HG02610 (cell line): ENCODE measurements at regions not wholly inside any gene's neighbourhood (a gene's known extent, or its start where the extent isn't known, plus 50 kb on each side); places are given as distances from the start of the nearest gene placed in this dataset.

Experiments used
- ATAC-seq: cut with Tn5 transposase; IDR thresholded peaks from one replicate; pipeline ENCODE4 v1.9.1; 2021; ENCODE audit warnings: mild to moderate bottlenecking, moderate library complexity; ENCODE audit not compliant: unreplicated experiment

DNA sequence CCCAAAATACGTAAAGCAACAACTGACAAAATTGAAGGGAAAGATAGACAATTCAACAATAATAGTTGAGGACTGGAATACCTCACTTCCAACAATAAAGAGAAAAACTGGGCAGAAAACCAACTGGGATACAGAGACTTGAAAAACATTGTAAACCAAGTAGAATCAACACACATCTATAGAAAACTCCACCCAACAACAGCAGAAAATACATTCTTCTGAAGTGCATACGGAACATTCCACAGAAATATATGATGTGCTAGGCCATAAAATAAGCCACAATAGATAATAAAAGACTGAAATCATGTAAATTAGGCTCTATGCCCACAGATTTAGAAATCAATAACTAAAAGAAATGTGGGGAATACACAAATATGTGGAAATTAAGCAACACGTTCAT, 98.4 kb upstream of the THBS1 start:
- no peak for ATAC-seq

- no peak for ATAC-seq
These were observed 94.0 kb upstream of the THBS1 start for GRCh38 chr15:39486621-39487457.

- ATAC-seq: no peak
These were observed 93.5 kb upstream of the THBS1 start for GRCh38 chr15:39487458-39487735.

- ATAC-seq: no peak
These were observed 92.4 kb upstream of the THBS1 start for GRCh38 chr15:39488516-39488915.

- ATAC-seq: no peak
These were observed 91.9 kb upstream of the THBS1 start for GRCh38 chr15:39488961-39489360.

GRCh38 chr15:39491115-39491885, 89.6 kb upstream of the THBS1 start:
- ATAC-seq: no peak

DNA sequence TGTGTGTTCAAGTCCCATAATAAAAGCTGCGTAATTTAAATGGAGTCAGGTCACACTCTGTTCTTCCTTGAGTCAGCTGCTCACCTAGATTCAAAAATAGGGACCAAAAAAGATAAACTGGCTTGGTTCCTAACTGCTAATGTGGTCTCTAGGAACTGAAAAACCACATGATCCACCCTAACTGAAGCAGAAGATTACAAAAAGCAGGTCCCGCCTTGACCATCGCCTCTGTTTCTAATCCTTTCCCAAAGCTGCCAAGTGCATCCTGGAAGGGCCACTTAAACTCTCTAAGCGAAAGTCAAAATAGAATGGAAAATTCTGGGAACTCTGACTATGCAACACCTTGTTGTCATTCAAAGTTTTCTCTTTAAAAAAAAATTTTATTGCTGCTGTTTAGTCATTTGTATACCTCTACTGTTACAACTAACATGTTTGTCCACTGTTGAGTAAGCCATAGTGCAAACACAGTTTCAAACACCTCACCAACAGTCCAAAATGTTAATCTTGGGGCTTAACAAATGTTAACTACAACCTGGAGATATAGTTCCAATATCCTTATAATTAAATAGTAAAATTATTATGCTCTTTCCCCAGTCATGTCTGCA, 88.9 kb upstream of the THBS1 start:
- ATAC-seq: no peak

DNA sequence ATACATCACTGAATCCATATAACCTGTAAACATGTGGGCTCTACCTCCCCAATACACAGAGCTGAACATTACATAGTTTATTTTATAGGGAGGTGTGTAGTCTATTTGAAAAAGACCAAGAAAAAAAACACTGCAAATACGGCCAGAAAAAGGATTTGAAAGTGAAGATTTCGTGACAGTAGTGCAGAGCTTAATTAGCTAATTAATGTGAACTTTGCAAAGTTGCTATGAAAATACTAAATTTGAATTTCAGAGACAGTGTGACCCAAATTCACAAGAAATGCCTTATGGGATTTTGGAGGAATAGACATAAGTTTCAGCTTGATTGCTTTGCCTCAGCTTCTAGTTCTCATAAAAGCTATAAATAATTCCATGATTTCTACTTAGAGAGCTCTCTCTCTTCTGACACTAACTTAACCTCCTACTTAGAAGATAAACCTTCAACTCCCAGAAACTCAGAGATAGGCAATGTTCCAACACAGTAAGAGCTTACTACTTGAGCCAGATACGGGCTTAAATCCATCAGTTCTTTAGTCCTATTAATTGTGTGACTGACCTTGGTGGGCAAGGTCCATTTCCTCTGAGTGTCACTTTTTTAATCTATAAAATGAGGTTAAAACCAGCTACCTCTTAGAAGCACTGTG, 87.3 kb upstream of the THBS1 start:
- no peak for ATAC-seq

GRCh38 chr15:39494462-39494861, 86.4 kb upstream of the THBS1 start:
- ATAC-seq: no peak

DNA sequence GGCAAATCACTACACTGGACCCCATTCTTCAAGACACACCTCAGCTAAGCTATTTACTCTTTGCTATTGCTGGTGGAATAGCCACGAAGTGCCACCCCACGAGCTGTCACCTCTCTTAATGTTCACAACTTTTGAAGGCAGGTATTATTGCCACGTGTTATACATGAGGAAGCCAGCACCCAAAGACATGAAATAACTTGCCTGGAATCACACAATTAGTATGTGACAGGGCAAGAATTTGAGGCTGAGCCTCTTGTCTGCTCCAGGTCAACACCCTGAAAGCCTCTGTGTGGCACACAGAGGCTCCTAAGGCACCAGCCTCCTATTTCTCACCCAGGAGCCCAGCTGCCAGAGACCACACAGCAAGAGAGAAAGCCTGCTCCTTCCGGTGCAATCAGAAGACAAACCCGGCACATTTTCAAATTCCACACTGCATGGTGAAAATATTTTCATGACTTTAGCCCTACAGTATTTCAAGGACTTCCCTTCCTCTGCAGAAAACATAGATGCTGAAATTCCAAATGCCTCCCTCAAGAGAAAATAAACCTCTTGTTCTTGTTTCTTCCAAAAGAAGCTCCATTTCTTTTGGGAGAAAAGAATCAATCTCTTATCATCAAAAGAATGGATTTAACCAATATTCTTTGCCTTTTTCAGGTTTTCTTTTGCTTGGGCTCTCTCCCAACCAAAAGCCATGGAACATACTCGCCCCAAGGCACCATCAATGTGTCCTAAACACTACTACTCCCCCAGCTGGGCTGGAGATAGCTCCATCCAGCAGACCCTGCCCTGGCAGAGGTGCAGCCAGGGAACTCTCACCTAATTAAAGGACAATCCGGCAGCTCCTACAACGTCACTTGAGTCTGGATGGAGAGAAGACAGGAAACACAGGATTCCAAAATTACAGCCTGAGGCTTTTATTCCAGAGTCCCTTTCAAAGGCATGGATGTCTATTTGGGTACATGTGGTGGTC, 84.7 kb upstream of the THBS1 start:
- no peak for ATAC-seq

DNA sequence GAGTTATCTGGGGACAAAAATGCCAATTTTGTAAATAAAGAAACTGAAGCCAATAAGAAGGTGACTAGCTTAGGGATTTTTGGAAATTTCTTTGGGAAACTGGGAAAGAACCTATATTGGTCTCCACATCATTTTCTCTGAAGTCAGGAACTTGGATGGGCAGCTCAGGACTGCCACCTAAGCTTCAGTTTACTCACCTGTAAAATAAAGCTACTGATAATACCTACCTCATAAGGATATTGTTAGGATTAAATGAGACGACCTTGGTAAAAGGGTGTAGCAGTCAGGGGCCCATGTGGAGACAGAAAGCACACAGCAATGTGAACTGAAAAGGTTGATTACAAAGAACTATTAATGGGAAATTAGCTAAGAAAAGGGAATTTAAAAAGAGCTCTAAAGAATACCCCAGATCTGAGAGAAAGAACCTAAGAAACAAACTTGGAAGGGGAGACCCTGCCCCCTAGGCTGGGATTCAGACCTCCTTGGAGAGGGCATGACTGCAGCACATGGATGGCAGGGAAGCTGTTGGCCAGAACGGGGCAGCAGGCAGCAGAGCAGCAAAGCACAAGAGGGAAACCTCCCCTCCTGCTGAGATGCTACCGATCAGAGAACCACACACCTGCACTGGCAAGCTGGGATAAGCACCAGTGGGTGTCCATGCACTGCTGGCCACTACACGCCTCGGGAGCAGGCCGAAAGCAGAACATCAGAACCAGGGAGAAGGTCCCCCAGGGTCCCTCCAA, 83.7 kb upstream of the THBS1 start:
- ATAC-seq: no peak

GRCh38 chr15:39497759-39498565, 82.9 kb upstream of the THBS1 start:
- no peak for ATAC-seq

GRCh38 chr15:39498629-39499028, 82.2 kb upstream of the THBS1 start:
- ATAC-seq: no peak

DNA sequence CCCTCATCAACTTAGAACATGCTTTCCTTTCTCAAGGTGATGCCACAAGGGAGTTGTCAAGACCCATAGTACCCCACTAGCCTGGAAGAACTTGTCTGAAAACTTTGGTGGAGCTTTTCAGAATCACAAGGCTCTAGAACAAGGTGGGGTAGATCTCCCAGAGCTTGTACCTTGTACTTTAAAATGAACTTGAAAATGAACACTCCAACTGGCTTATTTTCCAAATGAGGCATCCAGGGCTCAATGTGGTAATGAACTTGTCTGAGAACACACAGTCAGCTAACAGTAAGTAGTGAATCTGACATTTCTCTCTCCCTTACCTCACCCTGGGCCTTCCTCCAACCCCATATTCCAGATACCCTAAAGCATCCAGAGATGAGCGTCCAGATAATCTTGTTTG, 81.8 kb upstream of the THBS1 start:
- no peak for ATAC-seq

- no peak for ATAC-seq
These were observed 81.2 kb upstream of the THBS1 start for GRCh38 chr15:39499681-39500080.

GRCh38 chr15:39501366-39502081, 79.4 kb upstream of the THBS1 start:
- no peak for ATAC-seq

GRCh38 chr15:39502082-39502447, 78.8 kb upstream of the THBS1 start:
- ATAC-seq: no peak

DNA sequence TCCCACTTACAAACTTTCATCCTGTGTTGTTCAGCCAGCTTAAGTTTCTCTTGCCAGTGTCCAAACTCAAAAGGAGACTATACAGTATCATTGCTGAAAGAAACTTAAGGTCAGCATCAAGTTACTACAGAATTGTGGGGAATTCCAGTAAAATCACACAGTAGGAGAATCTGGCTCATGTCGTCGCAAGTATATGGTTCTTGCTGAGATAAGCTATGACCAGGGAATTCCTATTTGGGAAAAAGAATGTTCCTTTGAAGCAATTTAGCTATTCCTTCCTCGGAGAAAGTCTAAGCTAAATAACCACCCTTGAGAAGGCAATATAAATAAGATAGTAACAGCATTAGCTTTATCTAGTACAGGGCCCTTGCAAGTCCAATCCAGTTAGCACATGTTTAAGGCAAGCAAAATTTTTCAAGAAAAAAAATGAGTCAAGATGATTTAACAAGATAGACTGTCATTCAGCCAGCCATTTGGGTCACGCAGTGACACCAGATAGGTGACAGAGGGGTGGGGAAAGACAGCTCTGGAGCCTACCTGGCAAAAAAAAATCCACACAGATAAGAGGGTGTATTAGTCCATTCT, 78.2 kb upstream of the THBS1 start:
- no peak for ATAC-seq
